Dermis microvascular lymphatic vessel endothelial cell (primary cell): ENCODE measurements at regions not wholly inside any gene's neighbourhood (a gene's known extent, or its start where the extent isn't known, plus 50 kb on each side); places are given as distances from the start of the nearest gene placed in this dataset.

Experiments
- DNase-seq, 2 donors: peaks; one replicate each; pipeline versions ENCODE4 v3.0.0 to v3.0.0-alpha.2; 2010; ENCODE audit warnings: low read depth in 2 of 2

GRCh38 chr10:36381748-36382147, 739.7 kb upstream of the FZD8 start:
- no peak for DNase-seq

- DNase-seq: no peak
These were observed 738.4 kb upstream of the FZD8 start for GRCh38 chr10:36380538-36380937.

- DNase-seq: no peak
These were observed 733.0 kb upstream of the FZD8 start for GRCh38 chr10:36375107-36375506.

GRCh38 chr10:36373424-36374096, 731.5 kb upstream of the FZD8 start:
- no peak for DNase-seq

GRCh38 chr10:36367362-36367761, 725.3 kb upstream of the FZD8 start:
- DNase-seq: no peak

- no peak for DNase-seq
These were observed 724.7 kb upstream of the FZD8 start for GRCh38 chr10:36366843-36367242.

- no peak for DNase-seq
These were observed 724.0 kb upstream of the FZD8 start for GRCh38 chr10:36366065-36366464.

- no peak for DNase-seq
These were observed 720.2 kb upstream of the FZD8 start for GRCh38 chr10:36362257-36362656.

- DNase-seq: no peak
These were observed 716.6 kb upstream of the FZD8 start for GRCh38 chr10:36358736-36359135.

GRCh38 chr10:36354633-36355032, 712.5 kb upstream of the FZD8 start:
- no peak for DNase-seq

- DNase-seq: no peak
These were observed 709.1 kb upstream of the FZD8 start for GRCh38 chr10:36351159-36351558.

- no peak for DNase-seq
These were observed 707.5 kb upstream of the FZD8 start for GRCh38 chr10:36349445-36350078.

GRCh38 chr10:36345807-36346206, 703.7 kb upstream of the FZD8 start:
- DNase-seq: peak; percentile 58 to 59

GRCh38 chr10:36345175-36345533, 703.1 kb upstream of the FZD8 start:
- DNase-seq: no peak

GRCh38 chr10:36344240-36345174, 702.4 kb upstream of the FZD8 start:
- no peak for DNase-seq

- no peak for DNase-seq
These were observed 700.7 kb upstream of the FZD8 start for GRCh38 chr10:36342781-36343180.

GRCh38 chr10:36341471-36341870, 699.4 kb upstream of the FZD8 start:
- DNase-seq: no peak

- no peak for DNase-seq
These were observed 694.2 kb upstream of the FZD8 start for GRCh38 chr10:36336315-36336714.

GRCh38 chr10:36333446-36333845, 691.4 kb upstream of the FZD8 start:
- no peak for DNase-seq

GRCh38 chr10:36332926-36333325, 690.8 kb upstream of the FZD8 start:
- DNase-seq: no peak

GRCh38 chr10:36331121-36331520, 689.0 kb upstream of the FZD8 start:
- peak; percentile 44 to 52 for DNase-seq

GRCh38 chr10:36325815-36326214, 683.7 kb upstream of the FZD8 start:
- DNase-seq: no peak
